Stimulated activated memory B cell treated with anti-CD40 and anti-IgM and Interleukin-4, amounts not matched to agents 10 μg/mL and 1 μg/mL and 100 μg/mL, for 72 hours (primary cell): ENCODE measurements at regions not wholly inside any gene's neighbourhood (a gene's known extent, or its start where the extent isn't known, plus 50 kb on each side); places are given as distances from the start of the nearest gene placed in this dataset.
"Not testable (repeated sequence)": the region's sequence is repeated elsewhere in the genome, so short reads cannot be mapped to it uniquely, and the experiment has no call there.

Source experiments
- ATAC-seq: fragments of 150-1000 bp; cut with Tn5 transposase; 2 replicates; pipeline ENCODE4 v1.10.0; 2021
- H3K27ac Mint-ChIP-seq: one replicate; pipeline ENCODE4 v1.8.0; 2022; ENCODE audit warnings: mild to moderate bottlenecking, mixed read lengths
- H3K27me3 Mint-ChIP-seq: one replicate; pipeline ENCODE4 v1.8.0; 2022; ENCODE audit warnings: mixed read lengths
- H3K36me3 Mint-ChIP-seq: one replicate; pipeline ENCODE4 v1.8.0; 2022; ENCODE audit warnings: mixed read lengths
- H3K4me1 Mint-ChIP-seq: one replicate; pipeline ENCODE4 v1.8.0; 2022; ENCODE audit warnings: mixed read lengths
- H3K4me3 Mint-ChIP-seq: one replicate; pipeline ENCODE4 v1.8.0; 2022; ENCODE audit warnings: mild to moderate bottlenecking, moderate library complexity, mixed read lengths
- H3K9me3 Mint-ChIP-seq: one replicate; pipeline ENCODE4 v1.8.0; 2022; ENCODE audit warnings: mixed read lengths

GRCh38 chr9:78994974-78995373, 576.8 kb upstream of the TLE4 start:
- not testable (repeated sequence) for H3K27me3 Mint-ChIP-seq, H3K4me1 Mint-ChIP-seq, H3K27ac Mint-ChIP-seq, H3K4me3 Mint-ChIP-seq, H3K36me3 Mint-ChIP-seq, H3K9me3 Mint-ChIP-seq, ATAC-seq

GRCh38 chr9:78997296-78997695, 574.5 kb upstream of the TLE4 start:
- no peaks in the 10 kb centered on the region for H3K4me1 Mint-ChIP-seq
- ATAC-seq, result no peak
- no peak overlapping the region for H3K27ac Mint-ChIP-seq
- peaks cover 9% of the 10 kb centered on the region for H3K9me3 Mint-ChIP-seq
- H3K4me3 Mint-ChIP-seq, result no peak overlapping the region
- no peaks in the 10 kb centered on the region for H3K36me3 Mint-ChIP-seq
- no peaks in the 10 kb centered on the region for H3K27me3 Mint-ChIP-seq

GRCh38 chr9:79000230-79001002, 571.3 kb upstream of the TLE4 start:
- no peaks in the 10 kb centered on the region for H3K27me3 Mint-ChIP-seq
- H3K9me3 Mint-ChIP-seq, result peaks cover 9% of the 10 kb centered on the region
- ATAC-seq, result no peak
- no peaks in the 10 kb centered on the region for H3K36me3 Mint-ChIP-seq
- no peaks in the 10 kb centered on the region for H3K4me1 Mint-ChIP-seq
- no peak overlapping the region for H3K4me3 Mint-ChIP-seq
- H3K27ac Mint-ChIP-seq, result no peak overlapping the region

- ATAC-seq, result no peak
- H3K4me3 Mint-ChIP-seq, result no peak overlapping the region
- H3K27ac Mint-ChIP-seq, result no peak overlapping the region
- peaks cover 1% of the 10 kb centered on the region for H3K4me1 Mint-ChIP-seq
- peaks cover 9% of the 10 kb centered on the region for H3K9me3 Mint-ChIP-seq
- no peaks in the 10 kb centered on the region for H3K36me3 Mint-ChIP-seq
- no peaks in the 10 kb centered on the region for H3K27me3 Mint-ChIP-seq
These were observed 570.8 kb upstream of the TLE4 start for GRCh38 chr9:79001012-79001411.

GRCh38 chr9:79003514-79003913, 568.3 kb upstream of the TLE4 start:
- H3K4me3 Mint-ChIP-seq, result no peak overlapping the region
- no peaks in the 10 kb centered on the region for H3K36me3 Mint-ChIP-seq
- H3K27me3 Mint-ChIP-seq, result no peaks in the 10 kb centered on the region
- H3K9me3 Mint-ChIP-seq, result peaks cover 4% of the 10 kb centered on the region
- no peak for ATAC-seq
- no peak overlapping the region for H3K27ac Mint-ChIP-seq
- peaks cover 21% of the 10 kb centered on the region for H3K4me1 Mint-ChIP-seq

- H3K9me3 Mint-ChIP-seq, result peaks cover 4% of the 10 kb centered on the region
- H3K27me3 Mint-ChIP-seq, result no peaks in the 10 kb centered on the region
- no peak overlapping the region for H3K27ac Mint-ChIP-seq
- ATAC-seq, result no peak
- peaks cover 26% of the 10 kb centered on the region for H3K4me1 Mint-ChIP-seq
- no peak overlapping the region for H3K4me3 Mint-ChIP-seq
- H3K36me3 Mint-ChIP-seq, result no peaks in the 10 kb centered on the region
These were observed 567.7 kb upstream of the TLE4 start for GRCh38 chr9:79004032-79004431.

- Mint-ChIP-seq H3K4me1 (peaks cover 26% of the 10 kb centered on the region), H3K36me3 (no peaks in the 10 kb centered on the region), H3K9me3 (peaks cover 3% of the 10 kb centered on the region), H3K27ac (no peak overlapping the region), H3K27me3 (no peaks in the 10 kb centered on the region), H3K4me3 (no peak overlapping the region)
- ATAC-seq, result no peak
These were observed 565.2 kb upstream of the TLE4 start for GRCh38 chr9:79006546-79006945.

- peak; percentile 82 for ATAC-seq
- Mint-ChIP-seq H3K27ac (peak overlapping the region; percentile 76), H3K9me3 (peaks cover 3% of the 10 kb centered on the region), H3K4me3 (no peak overlapping the region), H3K27me3 (no peaks in the 10 kb centered on the region), H3K36me3 (no peaks in the 10 kb centered on the region), H3K4me1 (peaks cover 26% of the 10 kb centered on the region)
These were observed 563.9 kb upstream of the TLE4 start for GRCh38 chr9:79007701-79008483.

- H3K36me3 Mint-ChIP-seq, result no peaks in the 10 kb centered on the region
- H3K27me3 Mint-ChIP-seq, result no peaks in the 10 kb centered on the region
- ATAC-seq, result no peak
- H3K27ac Mint-ChIP-seq, result peak overlapping the region; percentile 76
- peaks cover 3% of the 10 kb centered on the region for H3K9me3 Mint-ChIP-seq
- H3K4me3 Mint-ChIP-seq, result no peak overlapping the region
- H3K4me1 Mint-ChIP-seq, result peaks cover 26% of the 10 kb centered on the region
These were observed 562.8 kb upstream of the TLE4 start for GRCh38 chr9:79008916-79009315.

GRCh38 chr9:79011461-79011860, 560.3 kb upstream of the TLE4 start:
- peaks cover 3% of the 10 kb centered on the region for H3K9me3 Mint-ChIP-seq
- peaks cover 20% of the 10 kb centered on the region for H3K4me1 Mint-ChIP-seq
- H3K27ac Mint-ChIP-seq, result no peak overlapping the region
- no peak overlapping the region for H3K4me3 Mint-ChIP-seq
- H3K27me3 Mint-ChIP-seq, result no peaks in the 10 kb centered on the region
- ATAC-seq, result no peak
- H3K36me3 Mint-ChIP-seq, result no peaks in the 10 kb centered on the region

- no peak for ATAC-seq
These were observed 559.2 kb upstream of the TLE4 start for GRCh38 chr9:79012561-79012960.

GRCh38 chr9:79013715-79014610, 557.8 kb upstream of the TLE4 start:
- Mint-ChIP-seq H3K36me3 (no peaks in the 10 kb centered on the region), H3K4me1 (peaks cover under 1% of the 10 kb centered on the region), H3K27ac (no peak overlapping the region), H3K27me3 (no peaks in the 10 kb centered on the region), H3K4me3 (no peak overlapping the region), H3K9me3 (peaks cover 3% of the 10 kb centered on the region)
- no peak for ATAC-seq

More at GRCh38 chr9:79012561-79012960, 559.2 kb upstream of the TLE4 start:
- H3K36me3 Mint-ChIP-seq, result no peaks in the 10 kb centered on the region
- H3K9me3 Mint-ChIP-seq, result peaks cover 3% of the 10 kb centered on the region
- H3K4me3 Mint-ChIP-seq, result no peak overlapping the region
- H3K27ac Mint-ChIP-seq, result no peak overlapping the region
- H3K27me3 Mint-ChIP-seq, result no peaks in the 10 kb centered on the region
- H3K4me1 Mint-ChIP-seq, result peaks cover 14% of the 10 kb centered on the region

- no peak for ATAC-seq
- H3K27me3 Mint-ChIP-seq, result no peaks in the 10 kb centered on the region
- no peaks in the 10 kb centered on the region for H3K4me1 Mint-ChIP-seq
- H3K27ac Mint-ChIP-seq, result no peak overlapping the region
- H3K36me3 Mint-ChIP-seq, result no peaks in the 10 kb centered on the region
- H3K9me3 Mint-ChIP-seq, result peaks cover 3% of the 10 kb centered on the region
- no peak overlapping the region for H3K4me3 Mint-ChIP-seq
These were observed 556.7 kb upstream of the TLE4 start for GRCh38 chr9:79014929-79015699.

GRCh38 chr9:79015951-79016350, 555.8 kb upstream of the TLE4 start:
- Mint-ChIP-seq H3K27ac (no peak overlapping the region), H3K4me1 (no peaks in the 10 kb centered on the region), H3K4me3 (no peak overlapping the region), H3K9me3 (no peaks in the 10 kb centered on the region), H3K27me3 (no peaks in the 10 kb centered on the region), H3K36me3 (no peaks in the 10 kb centered on the region)
- no peak for ATAC-seq
